NT2/D1 (cell line): ENCODE measurements at regions not wholly inside any gene's neighbourhood (a gene's known extent, or its start where the extent isn't known, plus 50 kb on each side); places are given as distances from the start of the nearest gene placed in this dataset.

Source experiments
- DNase-seq: peaks from one replicate; pipeline ENCODE4 v3.0.0-alpha.2; 2011; ENCODE audit warnings: low read depth, low spot score
- H3K27me3 ChIP-seq: 2 replicates; pipeline ENCODE4 v1.6.0; 2011; ENCODE audit warnings: mild to moderate bottlenecking; ENCODE audit not compliant: insufficient read length, insufficient read depth
- H3K36me3 ChIP-seq: 2 replicates; pipeline ENCODE4 v1.6.1; 2011; ENCODE audit warnings: mild to moderate bottlenecking, low read length, mixed read lengths; ENCODE audit not compliant: insufficient read depth, insufficient read length
- H3K4me1 ChIP-seq: 2 replicates; pipeline ENCODE4 v1.5.1; 2011; ENCODE audit not compliant: insufficient read depth, insufficient read length
- H3K4me3 ChIP-seq: 2 replicates; pipeline ENCODE4 v1.5.1; 2011; ENCODE audit warnings: low read depth; ENCODE audit not compliant: insufficient read length
- H3K9ac ChIP-seq: 2 replicates; pipeline ENCODE4 v1.6.0; 2011; ENCODE audit warnings: low read depth; ENCODE audit not compliant: insufficient read length
- H3K9me3 ChIP-seq: 2 replicates; pipeline ENCODE4 v1.5.1; 2011; ENCODE audit warnings: mild to moderate bottlenecking, low read length; ENCODE audit not compliant: insufficient read depth
- SUZ12 ChIP-seq: IDR thresholded peaks from 2 replicates; pipeline ENCODE4 v1.6.1; 2011; ENCODE audit not compliant: insufficient read length, insufficient read depth; ENCODE audit errors: extremely low read depth
- YY1 ChIP-seq: IDR thresholded peaks from 2 replicates; pipeline ENCODE4 v1.6.1; 2011; ENCODE audit not compliant: insufficient read length, insufficient read depth
- ZNF274 ChIP-seq: IDR thresholded peaks from 2 replicates; pipeline ENCODE4 v1.6.1; 2011; ENCODE audit warnings: mild to moderate bottlenecking, low read depth, low read length

- no peak for TF ChIP-seq SUZ12
- TF ChIP-seq YY1: no peak
- TF ChIP-seq ZNF274: no peak
- peaks cover 11% of the 10 kb centered on the region for H3K9me3 ChIP-seq
- H3K4me3 ChIP-seq: no peak overlapping the region
- H3K9ac ChIP-seq: no peak overlapping the region
- no peaks in the 10 kb centered on the region for H3K4me1 ChIP-seq
- peaks cover 7% of the 10 kb centered on the region for H3K27me3 ChIP-seq
- no peaks in the 10 kb centered on the region for H3K36me3 ChIP-seq
- no peak for DNase-seq
Observed at GRCh38 chr16:86175816-86176215, 276.9 kb downstream of the IRF8 start.

- Histone ChIP-seq H3K9ac (no peak overlapping the region), H3K36me3 (no peaks in the 10 kb centered on the region), H3K27me3 (peaks cover 7% of the 10 kb centered on the region), H3K4me3 (no peak overlapping the region), H3K4me1 (no peaks in the 10 kb centered on the region), H3K9me3 (peaks cover 11% of the 10 kb centered on the region)
- no peak for DNase-seq
- no peak for TF ChIP-seq ZNF274
- TF ChIP-seq YY1: no peak
- TF ChIP-seq SUZ12: no peak
Observed at GRCh38 chr16:86176462-86176861, 277.5 kb downstream of the IRF8 start.

GRCh38 chr16:86180244-86180643 lies 281.3 kb downstream of the IRF8 start:
- TF ChIP-seq ZNF274 (no peak), SUZ12 (no peak), YY1 (no peak)

GRCh38 chr16:86180780-86181179 lies 281.8 kb downstream of the IRF8 start:
- peaks cover 11% of the 10 kb centered on the region for H3K9me3 ChIP-seq
- DNase-seq: no peak
- H3K4me3 ChIP-seq: no peak overlapping the region
- peaks cover 2% of the 10 kb centered on the region for H3K27me3 ChIP-seq
- H3K9ac ChIP-seq: no peak overlapping the region
- H3K36me3 ChIP-seq: no peaks in the 10 kb centered on the region
- no peaks in the 10 kb centered on the region for H3K4me1 ChIP-seq
- TF ChIP-seq YY1: no peak

More at GRCh38 chr16:86180244-86180643, 281.3 kb downstream of the IRF8 start:
- peaks cover 2% of the 10 kb centered on the region for H3K27me3 ChIP-seq
- peaks cover 11% of the 10 kb centered on the region for H3K9me3 ChIP-seq
- H3K4me3 ChIP-seq: no peak overlapping the region
- no peak overlapping the region for H3K9ac ChIP-seq
- H3K4me1 ChIP-seq: no peaks in the 10 kb centered on the region
- H3K36me3 ChIP-seq: no peaks in the 10 kb centered on the region
- DNase-seq: no peak

DNA sequence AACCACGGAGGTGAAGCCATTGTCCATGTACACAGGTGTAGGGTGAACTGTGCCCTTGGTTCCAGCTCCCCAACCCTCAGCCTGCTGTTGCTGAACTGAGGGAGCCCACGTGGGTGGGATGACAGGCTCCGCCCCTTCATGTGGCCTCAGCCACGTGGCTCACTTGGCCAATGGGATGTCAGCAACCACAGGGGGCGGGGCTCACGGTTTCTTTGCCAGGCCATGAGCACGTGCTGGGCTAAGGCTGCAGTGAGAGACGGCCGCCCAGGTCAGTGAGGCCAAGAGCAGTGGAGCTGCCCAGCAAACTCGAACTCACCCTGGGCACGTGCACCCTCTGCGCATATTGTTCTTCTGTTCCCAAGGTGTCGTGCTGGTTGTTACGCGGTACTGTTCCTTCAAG lies 282.6 kb downstream of the IRF8 start:
- H3K27me3 ChIP-seq: no peaks in the 10 kb centered on the region
- H3K36me3 ChIP-seq: no peaks in the 10 kb centered on the region
- no peak for TF ChIP-seq YY1
- TF ChIP-seq ZNF274: no peak
- no peak for TF ChIP-seq SUZ12
- peaks cover 11% of the 10 kb centered on the region for H3K9me3 ChIP-seq
- DNase-seq: no peak
- H3K4me3 ChIP-seq: no peak overlapping the region
- H3K4me1 ChIP-seq: no peaks in the 10 kb centered on the region
- no peak overlapping the region for H3K9ac ChIP-seq

DNA sequence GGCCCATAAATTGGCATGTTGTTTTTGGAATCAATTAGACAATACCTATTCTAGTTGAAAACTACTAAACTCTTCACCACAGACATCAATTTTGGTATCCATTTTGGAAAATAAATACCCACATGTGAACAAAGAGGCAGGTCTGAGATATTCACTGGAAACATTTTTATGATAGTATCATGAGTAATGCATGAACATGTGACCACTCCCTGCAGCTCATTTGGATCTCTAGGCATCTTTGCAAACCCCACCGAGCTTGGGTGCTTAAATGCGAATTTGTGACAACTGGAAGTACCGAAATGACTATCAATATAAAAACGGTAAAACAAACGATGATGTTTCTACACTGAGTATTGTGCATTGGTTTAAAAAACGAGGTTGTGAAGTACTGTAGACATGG lies 285.2 kb downstream of the IRF8 start:
- DNase-seq: no peak
- Histone ChIP-seq H3K9ac (no peak overlapping the region), H3K4me1 (no peaks in the 10 kb centered on the region), H3K4me3 (no peak overlapping the region), H3K9me3 (no peaks in the 10 kb centered on the region), H3K36me3 (no peaks in the 10 kb centered on the region), H3K27me3 (no peaks in the 10 kb centered on the region)
- TF ChIP-seq YY1 (no peak), ZNF274 (no peak), SUZ12 (no peak)

GRCh38 chr16:86185089-86185488 lies 286.1 kb downstream of the IRF8 start:
- Histone ChIP-seq H3K4me1 (no peaks in the 10 kb centered on the region), H3K9ac (no peak overlapping the region), H3K4me3 (no peak overlapping the region), H3K27me3 (no peaks in the 10 kb centered on the region), H3K36me3 (no peaks in the 10 kb centered on the region), H3K9me3 (no peaks in the 10 kb centered on the region)
- TF ChIP-seq YY1: no peak
- no peak for TF ChIP-seq ZNF274
- no peak for TF ChIP-seq SUZ12
- no peak for DNase-seq

DNA sequence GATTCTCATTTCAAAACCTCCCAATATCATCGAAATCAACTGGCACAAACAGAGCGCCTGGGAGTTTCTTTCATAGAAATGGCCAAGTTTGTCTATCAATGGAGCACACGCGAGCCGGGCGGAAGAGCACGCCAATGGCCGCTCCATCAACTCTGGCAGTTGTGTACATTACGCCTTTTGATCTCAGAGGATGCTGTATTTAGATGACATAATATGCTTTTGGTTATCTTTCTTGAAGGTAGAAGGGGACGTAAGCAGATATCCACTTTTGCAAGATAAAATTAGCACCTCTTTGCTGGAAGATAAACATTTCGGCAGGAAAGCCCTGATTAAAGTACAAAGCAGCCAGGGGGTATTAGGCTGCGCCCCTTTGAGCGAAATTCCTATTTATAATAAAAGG lies 287.4 kb downstream of the IRF8 start:
- TF ChIP-seq ZNF274: no peak
- no peak for TF ChIP-seq YY1
- no peak for TF ChIP-seq SUZ12
- no peaks in the 10 kb centered on the region for H3K27me3 ChIP-seq
- no peak overlapping the region for H3K4me3 ChIP-seq
- no peaks in the 10 kb centered on the region for H3K4me1 ChIP-seq
- H3K36me3 ChIP-seq: no peaks in the 10 kb centered on the region
- no peak for DNase-seq
- no peaks in the 10 kb centered on the region for H3K9me3 ChIP-seq
- no peak overlapping the region for H3K9ac ChIP-seq
